ENCODE measurements at regions not wholly inside any gene's neighbourhood (a gene's known extent, or its start where the extent isn't known, plus 50 kb on each side); places are given as distances from the start of the nearest gene placed in this dataset.

DNA sequence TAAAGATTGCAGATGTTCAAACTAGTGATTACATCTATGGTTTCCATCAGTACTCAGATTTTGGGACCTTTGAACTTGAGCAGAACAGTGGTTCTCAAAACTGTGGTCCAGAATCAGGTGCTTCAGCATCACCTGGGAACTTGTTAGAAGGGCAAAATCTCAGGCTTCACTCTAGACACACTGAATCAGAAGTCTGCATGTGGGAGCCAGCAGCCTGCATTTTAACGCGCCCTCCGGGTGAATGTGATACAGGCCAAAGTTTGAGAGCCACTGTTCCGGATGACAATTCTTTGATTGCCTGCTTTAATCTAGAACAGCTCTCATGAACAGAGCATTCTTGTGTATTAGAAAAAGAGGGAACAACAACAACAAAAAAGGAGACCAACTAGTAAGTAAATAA, 261.7 kb downstream of the GPD2 start:
- no peak for DNase-seq

DNA sequence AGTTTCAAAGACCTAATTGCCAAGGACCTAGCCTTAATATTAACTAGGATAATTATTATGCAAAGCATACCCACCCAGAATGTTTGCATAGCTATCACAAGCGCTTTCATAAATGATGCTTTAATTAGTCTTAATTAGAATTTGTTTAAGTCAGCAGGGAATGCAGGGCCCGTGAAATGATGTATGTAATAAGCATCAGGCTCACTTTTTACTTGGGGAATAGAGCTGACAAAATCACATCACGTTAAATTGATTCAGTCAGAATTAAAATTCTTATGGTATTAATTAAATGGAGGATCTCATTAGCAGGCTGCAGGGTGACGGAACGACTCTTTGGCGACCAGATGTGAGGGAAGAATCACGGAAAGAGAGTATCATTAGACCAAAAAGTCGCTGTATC, 264.5 kb downstream of the GPD2 start:
- no peak for DNase-seq

DNA sequence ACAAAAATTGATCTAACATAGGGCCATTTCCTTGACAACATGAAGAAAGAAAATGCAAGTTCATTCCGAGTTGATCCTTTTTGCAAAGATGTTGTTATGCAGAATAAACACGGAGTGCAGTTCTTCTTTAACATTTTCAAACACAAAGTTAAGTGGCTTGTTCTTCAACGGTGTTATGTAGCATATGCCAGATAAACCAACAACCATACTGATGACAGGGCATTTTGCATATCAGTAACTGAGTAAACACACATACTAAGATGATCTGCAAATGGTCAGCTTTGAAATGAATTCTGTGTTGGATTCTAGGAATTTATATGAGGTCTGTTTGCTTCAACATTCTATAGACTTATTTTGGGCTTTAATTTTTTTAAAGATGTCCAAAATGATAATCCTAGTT, 266.4 kb downstream of the GPD2 start:
- DNase-seq: no peak

DNA sequence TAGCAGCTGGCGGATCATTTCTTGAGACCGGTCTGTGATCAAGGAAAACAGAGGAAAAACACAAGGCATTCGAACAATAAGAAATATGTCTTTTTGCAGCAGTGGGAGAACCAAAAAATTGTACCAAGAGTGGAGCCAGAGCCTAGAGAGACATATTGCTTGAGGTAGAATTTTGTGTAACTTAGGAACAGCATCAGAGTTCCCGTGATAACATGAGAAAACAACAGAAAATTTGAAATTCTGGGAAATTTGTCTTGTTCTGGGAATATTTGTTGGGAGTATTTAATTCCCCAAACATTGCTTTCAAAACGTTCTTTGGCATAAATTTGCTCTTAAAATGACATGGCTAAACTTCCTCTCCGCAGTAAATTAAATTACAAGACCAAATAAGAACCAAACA, 267.5 kb downstream of the GPD2 start:
- no peak for DNase-seq

DNA sequence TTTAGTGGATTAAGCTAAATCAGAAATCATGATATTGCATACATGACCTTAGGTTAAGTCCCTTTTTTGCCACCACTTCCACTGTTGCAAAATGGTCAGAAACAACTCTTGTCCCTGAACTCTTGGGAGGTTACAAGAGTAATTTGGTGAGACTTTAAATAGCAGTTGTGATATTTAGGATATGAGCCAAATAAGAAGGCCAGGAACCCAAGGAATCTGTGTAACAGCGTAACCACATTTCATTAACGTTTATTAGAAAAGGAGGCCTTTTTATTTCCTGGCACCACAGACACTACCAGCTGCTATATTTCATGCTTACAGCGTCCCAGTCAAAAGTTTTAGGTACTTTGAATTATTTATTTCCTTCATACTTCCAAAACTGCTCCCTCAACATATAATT, 268.0 kb downstream of the GPD2 start:
- no peak for DNase-seq

DNA sequence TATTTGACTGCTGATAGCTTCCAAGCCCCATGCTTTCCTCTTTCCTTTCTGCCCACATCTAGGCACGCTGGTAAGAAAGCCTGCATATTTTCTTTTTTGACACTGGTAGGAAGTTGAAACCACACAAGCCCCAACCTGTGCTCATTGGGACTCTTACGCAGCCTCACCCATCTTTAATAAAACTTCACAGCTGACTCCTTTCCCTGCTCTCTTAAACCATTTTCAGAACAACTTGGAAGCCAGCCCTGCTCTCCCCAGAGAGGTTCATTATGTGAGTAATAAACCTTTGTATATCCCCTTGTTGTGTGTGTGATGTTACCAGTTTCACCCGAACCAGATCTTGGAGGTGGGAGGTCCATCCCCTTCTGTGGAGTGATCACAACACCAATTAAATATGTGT, 268.4 kb downstream of the GPD2 start:
- DNase-seq: no peak

DNA sequence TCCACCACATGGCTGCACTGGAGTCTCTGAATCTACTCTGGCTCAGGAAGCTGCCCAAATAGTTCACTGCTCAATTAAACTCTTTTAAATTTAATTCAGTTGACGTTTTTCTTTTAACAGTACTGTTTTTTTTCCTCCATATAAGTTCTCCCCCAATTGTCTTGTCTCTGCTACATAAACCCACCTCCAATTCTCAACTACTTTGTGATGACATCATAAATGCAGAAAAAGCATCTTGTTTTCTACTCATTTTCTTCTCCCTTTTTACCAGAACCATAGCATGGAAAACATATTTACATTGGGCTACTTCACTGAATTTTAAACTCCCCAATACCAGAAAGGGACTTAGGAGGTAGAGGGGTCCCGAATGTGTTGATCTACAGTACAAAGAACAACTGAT, 270.4 kb downstream of the GPD2 start:
- no peak for DNase-seq

DNA sequence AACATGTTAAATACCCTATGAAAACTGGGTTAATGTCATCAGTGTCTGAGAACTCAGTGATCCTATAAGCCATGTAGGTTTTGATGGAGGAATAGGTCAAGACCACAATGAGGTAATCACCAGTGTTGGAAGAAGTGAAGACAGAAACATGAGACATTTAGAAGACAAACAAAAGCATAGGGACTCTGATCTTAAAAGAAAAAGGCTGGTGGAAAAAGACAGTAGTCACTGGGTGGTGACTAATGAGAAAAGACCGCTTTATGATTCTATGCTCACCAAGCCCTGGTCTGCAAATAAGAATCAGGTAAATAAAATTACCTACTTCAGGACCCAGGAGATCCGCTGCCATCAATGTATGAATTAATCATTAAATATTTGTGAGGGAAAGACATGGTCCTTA, 271.9 kb downstream of the GPD2 start:
- no peak for DNase-seq

DNA sequence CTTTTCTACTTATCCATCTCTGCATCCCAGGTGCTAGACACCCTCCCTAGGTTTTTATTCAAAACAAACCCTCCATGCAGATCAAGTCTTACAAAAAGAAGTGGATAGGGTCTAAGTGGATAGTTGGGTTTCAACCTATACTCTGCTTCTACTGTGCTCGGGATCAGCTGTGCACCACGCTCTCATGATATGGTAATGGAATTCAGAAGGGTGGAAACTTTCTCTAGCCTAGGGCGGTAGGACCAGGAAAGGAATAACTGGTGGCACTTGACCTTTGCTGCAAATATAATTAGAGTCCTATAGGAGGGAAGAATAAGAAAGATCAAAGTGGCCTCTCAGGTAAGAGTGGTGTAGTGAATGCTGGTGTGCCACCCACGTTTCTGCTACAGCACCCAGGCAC, 272.9 kb downstream of the GPD2 start:
- no peak for DNase-seq

DNA sequence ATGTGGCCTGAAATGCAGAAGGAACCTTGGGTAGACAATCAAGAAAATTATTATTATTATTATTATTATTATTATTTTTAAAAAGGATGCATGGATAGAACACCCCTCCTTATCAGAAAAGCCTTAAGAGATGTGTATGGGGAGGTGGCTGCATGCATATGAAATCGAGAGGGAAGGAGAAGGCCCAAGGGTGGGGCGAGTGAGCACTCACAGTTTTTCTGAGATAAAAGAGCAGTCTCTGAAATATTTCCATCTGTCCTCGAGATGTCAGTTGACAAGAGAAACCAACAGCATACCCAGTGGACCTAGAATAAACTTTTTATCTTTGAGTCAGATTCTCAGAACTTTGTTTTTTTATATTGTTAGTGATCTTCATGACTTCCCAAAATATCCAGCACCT, 282.9 kb downstream of the GPD2 start:
- DNase-seq: no peak

DNA sequence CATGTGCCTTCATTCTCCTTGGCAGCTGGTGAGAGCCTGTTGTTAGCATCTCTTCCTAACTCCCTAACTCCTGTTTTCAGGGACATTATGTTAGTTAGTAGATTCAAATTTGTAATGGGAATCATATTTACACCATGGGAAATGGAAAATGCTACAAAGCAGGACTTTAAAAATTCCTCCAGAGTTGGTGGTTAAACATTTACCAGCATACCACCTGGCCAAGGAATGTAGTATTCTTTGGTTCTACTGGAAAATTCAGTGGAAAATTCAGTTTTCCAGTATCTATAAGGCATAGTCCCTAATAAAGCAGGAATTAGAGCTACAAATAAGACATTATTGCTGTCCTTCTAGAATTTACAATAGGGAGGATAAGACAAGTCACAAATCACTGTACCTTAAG, 291.7 kb downstream of the GPD2 start:
- DNase-seq: no peak

DNA sequence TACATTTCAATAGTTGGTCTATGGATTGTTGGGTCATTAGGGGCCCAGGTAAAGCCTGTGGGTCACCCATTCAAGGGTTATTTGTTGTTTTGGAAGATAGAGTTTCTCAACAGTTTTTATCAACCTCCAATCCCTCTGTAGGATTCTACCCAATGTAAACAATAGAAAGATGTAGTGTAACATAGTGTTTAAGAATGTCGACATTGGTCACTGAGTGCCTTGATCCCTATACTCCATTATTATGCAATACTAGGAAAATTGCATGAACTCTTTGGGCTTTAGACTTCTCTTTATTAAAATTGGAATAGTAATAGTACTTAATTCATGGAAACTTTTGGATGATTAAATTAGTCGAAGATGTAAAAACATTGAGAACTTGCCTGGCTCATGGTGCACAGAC, 292.1 kb downstream of the GPD2 start:
- DNase-seq: no peak

DNA sequence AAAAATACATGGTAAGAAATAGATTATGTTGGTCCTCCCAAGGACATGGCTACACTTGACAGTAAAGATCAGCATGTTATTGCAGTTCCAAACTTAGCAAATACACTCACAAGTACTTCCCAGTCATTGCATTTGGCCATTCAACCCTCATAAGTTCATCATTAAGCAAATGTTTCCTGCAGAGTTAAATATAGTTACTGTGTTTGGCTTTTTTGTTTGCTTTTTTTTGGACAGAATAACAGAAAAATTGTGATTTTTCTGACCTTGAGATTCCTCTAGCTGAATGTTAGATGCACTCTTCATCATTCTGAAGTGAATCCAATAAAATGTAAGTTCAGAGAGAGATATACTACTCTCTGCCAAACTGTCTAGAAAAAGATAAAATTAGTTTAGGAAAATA, 295.3 kb downstream of the GPD2 start:
- DNase-seq: no peak

DNA sequence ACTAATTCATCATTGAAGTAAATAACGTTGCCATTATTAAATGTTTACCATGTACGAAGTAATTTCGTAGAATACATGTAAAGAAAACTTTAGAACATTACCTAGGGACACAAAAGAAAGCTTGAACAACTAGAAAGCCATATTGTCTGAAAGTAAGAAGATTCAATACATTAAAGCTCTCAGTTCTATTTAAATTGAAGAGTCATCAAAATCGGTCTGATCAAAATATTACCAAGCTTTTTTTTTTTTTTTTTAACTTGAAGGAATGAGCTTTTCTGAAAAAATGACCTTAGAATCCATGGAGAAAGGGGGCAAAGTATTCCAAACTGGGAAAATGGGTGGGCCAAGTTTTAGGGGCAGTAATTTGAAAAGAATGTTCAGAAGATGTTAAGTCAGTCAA, 300.8 kb downstream of the GPD2 start:
- DNase-seq: no peak

DNA sequence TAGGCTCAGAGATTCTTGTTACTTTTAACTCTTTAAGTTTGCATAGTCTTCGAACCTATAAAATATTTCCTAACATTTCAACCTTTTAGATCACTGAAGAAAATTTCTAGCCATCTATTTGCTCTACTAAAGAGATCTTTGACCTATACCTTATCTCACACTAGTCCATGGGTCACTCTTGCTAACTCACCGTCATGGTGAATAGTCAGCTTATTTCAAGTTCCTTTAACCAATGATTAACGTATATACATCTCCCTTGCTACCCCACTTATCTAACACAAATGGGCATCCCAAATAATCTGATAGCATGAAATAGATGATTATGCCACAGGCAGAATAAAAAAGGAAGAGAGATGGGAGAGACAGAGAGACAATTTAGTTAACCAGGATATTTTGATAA, 303.1 kb downstream of the GPD2 start:
- no peak for DNase-seq

DNA sequence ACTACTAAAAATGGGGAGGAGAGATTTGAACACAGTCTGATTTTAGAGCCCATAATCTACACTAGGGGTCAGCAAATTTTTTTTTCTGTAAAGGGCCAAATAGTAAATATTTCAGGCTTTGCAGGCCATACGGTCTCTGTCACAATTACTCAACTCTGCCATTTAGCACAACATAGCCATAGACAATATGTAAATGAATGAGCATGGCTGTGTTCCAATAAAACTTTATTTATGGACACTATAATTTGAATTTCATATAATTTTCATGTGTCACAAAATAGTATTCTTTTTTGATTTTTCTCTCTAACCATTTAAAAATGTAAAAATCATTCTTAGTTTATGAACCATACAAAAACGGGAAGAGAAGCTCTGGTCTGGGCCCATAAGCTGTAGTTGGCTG, 309.4 kb downstream of the GPD2 start:
- DNase-seq: no peak

DNA sequence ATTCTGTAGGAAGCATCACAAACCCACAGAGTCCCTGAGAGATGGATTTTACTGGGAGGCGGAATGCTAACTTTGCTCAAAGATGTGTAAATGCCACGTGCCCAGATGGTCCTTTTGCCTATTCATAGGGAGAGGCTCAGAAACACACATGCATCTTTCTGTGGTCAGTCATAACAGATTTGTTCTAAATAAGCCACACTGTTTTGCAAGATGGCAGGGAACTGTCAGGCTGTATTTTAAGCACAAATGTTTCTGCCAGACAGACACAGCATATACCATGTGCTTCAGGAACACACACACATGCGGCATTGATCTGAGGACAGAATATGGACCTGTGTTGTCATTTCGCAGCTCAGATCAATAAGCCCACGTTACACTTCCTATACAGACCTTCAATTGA, 312.0 kb downstream of the GPD2 start:
- no peak for DNase-seq

DNA sequence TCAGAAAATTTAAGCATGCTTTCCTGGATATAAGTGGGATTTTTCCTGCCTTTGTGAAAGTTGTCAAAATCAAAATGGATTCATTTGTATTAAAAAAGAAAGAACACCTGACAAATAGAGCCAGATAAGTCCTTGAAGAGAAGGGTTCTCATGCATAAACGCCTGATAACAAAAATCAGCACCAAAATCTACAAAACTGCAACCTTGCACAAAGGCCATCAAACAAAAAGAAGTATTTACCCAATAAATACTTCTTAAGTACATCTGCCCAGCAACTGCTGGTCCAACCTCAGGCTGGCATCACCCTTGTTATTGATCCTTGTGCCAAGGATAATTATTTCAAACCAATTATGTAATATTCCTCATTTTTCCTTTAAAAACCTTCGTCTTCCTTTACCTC, 315.9 kb downstream of the GPD2 start:
- DNase-seq: no peak

DNA sequence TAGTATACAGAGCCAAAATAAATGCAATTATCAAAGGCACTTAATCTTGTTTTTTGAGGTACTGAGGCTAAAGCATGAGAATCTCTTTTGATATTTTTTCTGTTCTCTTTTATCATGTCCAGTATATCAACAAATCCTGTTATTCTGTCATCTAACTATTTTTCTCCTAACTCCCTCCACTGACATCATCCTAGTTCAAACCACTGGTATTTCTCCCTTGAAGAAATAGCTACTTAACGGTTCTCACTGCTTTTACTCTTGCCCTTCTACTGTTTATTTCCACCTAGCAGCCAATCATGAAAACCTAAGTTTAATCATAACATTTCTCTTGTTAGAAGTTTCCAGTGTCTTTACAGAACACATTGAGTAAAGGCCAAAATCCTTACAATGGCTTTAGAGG, 317.6 kb downstream of the GPD2 start:
- no peak for DNase-seq

DNA sequence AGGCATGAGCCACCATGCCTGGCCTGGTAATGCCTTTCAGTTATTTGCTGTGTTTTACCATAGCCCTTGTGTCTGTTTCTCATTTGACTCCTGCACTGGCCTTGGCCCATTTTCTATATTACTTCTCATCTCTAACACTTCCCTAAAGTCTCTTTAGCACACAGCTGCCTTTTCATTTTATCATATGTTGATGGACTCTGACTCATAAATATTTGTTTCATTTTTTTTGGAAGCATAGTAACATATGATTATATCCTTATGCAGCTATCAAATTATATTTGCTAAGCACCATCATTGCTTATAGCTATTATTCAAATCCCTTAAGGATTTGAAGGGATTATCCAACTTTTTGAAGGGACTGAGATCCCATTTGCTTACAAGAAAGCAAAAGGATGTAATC, 320.3 kb downstream of the GPD2 start:
- no peak for DNase-seq

DNA sequence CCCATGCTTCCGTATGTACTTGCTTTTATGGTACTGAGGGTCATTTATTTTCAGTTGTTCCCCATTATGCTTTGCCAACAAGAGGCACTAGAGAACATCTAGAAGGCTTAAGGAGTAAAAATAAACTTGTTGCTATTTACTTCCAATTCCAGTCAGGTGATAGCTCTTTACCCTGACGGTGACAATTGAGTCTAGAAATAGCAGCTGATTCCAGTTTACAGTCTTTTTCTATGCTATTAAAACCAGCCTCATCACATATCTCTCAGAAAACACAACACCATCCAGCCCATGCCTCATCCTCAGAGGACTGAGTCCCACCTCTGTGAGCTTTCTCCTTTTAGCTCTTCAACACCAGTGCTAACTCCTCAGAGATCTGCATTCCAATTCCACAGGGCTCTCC, 327.0 kb downstream of the GPD2 start:
- DNase-seq: no peak

DNA sequence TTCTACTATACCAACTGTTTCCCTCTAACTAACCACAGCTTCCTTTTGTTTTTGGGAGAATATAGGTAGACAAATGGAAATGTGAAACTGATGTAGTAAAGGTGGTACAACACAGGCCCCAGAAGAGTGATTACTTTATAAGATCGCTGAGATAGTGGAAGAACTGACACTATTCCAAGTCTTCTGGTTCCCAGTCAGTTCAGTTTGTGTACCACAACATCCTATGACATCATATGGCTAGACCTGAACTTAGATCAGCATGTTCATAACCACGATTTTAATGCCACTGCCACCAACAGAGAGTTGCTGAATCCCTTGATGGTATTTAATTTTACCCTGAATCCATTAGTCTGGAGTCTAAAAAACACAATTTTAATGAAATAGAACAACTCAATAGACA, 328.9 kb downstream of the GPD2 start:
- no peak for DNase-seq

DNA sequence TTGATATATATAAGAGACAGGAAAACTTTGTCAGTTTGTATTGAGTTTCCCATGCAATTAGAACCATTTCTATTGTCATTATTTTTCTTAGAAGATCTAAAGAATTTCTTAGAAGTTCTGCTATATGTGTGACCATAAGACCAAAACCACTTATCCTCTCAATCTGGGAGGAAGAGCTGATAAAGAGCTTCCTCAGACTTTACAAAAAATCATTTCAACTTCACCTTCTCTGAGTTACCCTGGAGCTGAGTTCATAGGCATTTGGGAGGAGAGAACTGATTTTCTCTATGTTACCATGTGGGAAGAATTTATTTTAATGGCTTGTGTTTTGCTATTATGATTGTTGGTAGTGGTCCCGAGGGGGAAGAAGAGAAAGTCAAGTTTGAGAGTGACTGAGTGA, 329.3 kb downstream of the GPD2 start:
- DNase-seq: no peak

DNA sequence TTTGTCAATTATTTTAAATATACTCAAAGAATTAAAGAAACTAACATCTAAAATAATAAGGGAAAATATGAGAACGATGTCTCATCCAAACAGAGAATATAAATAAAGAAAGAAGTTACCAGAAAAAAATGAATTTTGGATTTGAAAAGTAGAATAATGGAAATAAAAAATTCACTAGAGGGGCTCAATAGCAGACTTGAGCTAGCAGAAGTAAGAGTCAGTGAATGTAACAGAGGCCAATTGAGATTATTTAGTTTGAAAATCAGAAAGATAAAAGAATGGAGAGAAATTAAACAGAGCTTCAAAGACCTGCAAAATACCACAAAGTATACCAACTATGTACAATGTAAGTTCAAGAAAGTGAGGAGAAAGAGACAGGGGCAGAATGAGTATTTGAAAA, 333.6 kb downstream of the GPD2 start:
- DNase-seq: no peak

DNA sequence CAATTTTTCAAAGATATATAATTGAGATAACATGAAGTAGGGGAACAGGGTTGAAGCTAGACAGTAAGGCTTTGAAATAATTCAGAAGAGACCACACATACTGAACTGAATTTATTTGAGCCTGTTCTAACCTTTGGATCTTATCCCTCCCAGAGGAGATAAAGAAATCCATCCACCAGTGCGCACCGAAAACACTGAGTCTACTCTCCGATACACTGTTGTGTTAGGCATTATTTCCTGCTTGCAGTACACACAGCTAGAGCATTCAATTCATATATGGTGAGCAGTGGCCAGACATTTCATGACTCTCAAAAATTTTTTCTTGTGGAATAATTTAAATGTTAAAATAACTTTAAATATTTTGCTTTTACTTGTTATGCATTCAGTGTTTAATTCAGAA, 342.7 kb downstream of the GPD2 start:
- no peak for DNase-seq

All from occipital lobe (tissue), 1 donor.